ENCODE measurements at regions not wholly inside any gene's neighbourhood (a gene's known extent, or its start where the extent isn't known, plus 50 kb on each side); places are given as distances from the start of the nearest gene placed in this dataset.

DNA sequence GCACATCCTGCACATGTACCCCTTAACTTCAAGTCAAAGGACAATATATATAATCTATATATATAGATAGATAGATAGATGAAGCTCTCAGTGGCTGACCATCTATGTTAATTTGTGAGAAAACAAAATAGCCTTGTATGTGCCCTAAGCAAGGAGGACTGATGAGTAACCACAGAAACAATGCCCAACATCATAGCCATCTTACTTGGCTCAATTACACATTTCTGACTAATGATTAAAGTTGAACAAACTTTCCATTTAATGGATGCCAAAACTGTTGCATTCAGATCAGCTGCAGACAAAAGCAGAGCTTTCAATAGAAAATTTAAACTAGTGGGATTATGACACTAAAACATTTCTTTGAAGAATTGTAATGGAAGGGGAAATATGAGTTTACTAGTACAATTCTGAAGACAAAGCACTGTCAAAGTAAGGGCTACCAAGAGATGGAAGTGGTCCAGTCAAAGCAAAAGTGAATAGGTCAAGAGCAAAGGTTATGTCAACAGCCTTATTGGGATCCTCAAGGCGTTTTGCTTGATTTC, 1188.2 kb upstream of the RAG2 start:
- no peak for DNase-seq (ENCODE audit: low read depth, low spot score)

DNA sequence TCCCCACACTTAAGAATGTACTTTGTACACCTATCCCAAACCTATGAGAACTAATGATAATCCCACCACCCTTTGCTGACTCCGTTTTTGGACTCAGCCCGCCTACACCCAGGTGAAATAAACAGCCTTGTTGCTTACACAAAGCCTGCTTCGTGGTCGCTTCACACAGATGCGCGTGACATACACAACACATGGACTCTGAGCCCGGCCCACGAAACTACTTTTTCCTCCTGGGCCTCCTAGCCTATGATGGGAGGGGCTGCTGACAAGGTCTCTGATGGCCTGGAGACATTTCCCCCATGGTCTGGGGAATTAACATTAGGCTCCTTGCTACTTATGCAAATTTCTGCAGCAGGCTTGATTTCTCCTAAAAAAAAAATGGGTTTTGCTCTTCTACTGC, 1176.4 kb upstream of the RAG2 start:
- DNase-seq (ENCODE audit: low read depth, low spot score) = no peak

DNA sequence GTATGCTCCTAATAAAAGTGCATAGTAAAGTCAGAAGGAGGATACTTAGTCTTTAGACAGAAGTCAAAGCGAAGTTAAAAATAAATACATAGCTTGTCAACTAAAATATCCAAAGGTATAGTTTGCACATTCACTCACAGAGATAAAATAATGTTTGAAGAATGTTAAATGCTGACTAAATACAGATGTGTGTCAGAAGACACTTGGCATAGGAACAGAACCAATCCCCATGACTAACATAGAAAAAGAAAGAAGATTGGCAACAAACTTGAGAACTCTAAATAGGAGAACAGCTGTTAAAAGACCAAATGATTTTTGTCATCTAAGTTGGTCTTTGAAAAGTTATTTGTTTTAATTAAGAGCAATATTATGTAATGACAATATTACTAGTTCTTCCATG, 1172.1 kb upstream of the RAG2 start:
- DNase-seq (ENCODE audit: low read depth, low spot score) = no peak

DNA sequence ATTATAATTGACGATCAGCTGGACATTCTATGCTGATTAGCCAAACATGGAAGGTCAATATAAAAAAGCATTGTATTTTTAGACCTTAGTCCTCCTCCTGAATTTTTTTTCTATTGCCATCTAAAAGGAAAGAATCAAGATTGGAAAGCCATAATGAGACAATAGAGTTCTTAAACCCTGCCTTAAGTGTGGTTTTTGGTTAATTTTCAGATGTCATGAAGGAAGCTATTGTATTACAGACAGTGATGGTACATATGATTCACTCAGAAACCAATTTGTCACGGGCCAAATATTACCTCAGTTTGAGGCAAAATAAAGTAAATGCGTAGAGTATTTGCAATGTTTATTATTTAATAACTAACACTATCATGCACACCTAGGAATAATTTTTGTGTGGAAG, 1164.0 kb upstream of the RAG2 start:
- no peak for DNase-seq (ENCODE audit: low read depth, low spot score)

DNA sequence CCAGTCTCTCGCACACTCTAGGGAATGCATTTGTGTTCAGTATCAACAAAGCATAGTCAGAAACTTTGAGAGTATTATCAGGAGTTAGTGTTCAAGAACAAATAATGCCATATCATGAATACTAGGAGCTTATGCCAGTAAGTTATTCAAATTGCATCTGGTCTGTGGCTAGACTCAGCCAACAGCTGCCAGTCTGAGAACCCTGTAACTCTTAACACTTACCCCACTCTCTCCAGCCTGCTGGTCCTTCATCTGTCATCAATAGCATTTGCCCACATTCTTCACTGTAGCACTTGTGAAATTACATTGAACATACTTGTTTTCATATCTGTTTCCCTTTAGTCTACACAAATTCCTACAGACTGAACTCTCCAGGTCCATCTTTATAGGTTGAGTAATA, 1157.5 kb upstream of the RAG2 start:
- DNase-seq (ENCODE audit: low read depth, low spot score) = no peak

DNA sequence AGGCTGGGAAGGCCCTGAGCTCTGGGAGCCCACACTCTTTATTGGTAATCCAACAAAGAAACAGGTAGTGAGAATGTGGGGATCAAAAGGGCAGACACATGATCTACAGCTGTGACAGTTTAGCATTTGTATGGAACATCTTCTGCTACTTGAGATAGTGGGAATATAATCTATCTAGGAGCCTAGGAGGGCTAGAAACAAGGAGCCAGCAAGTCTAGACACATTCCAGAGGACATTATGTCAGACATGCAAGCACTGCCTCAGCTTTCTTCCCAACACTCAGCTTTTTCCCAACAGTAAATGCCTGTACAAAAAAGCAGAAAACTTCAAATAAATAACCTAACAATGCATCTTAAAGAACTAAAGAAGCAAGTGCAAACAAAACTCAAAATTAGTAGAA, 1150.6 kb upstream of the RAG2 start:
- DNase-seq (ENCODE audit: low read depth, low spot score) = no peak

DNA sequence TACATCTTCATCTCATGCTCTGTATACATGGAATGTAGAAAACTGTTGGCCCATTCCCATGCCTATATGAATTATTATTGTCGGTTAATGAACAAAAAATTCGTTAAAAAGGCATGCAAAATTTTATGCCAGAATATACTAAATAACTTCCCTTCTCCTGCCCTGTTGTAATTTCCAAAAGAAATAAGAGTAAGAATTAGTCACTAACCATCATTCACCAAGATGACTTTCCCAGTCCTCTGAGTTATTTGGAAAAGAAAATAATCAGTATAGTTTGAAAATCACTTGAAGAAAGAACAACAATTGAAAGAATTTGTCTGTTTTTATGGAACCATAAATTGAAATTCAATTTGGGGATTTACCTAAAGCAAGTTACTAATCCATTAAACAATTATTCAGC, 1149.1 kb upstream of the RAG2 start:
- DNase-seq (ENCODE audit: low read depth, low spot score) = no peak

DNA sequence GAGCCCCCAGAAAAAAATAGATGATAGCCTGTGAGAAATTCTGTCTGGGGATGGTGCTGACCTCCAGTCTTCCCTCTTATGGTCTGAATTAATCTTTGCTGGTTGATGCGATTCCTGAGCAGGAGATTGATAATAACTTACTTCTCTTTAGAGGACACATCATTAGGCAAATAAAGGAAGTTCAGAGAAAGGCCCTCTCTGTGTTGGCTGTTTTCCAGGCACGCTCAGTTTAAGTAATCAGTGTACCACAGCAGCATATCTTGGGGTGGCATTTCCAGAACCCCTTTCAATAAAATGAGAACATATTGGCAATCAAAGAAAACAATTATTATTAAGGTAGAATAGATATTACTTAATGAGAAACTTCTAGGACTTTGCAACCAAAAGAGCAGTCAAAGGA, 1129.3 kb upstream of the RAG2 start:
- DNase-seq (ENCODE audit: low read depth, low spot score) = no peak

DNA sequence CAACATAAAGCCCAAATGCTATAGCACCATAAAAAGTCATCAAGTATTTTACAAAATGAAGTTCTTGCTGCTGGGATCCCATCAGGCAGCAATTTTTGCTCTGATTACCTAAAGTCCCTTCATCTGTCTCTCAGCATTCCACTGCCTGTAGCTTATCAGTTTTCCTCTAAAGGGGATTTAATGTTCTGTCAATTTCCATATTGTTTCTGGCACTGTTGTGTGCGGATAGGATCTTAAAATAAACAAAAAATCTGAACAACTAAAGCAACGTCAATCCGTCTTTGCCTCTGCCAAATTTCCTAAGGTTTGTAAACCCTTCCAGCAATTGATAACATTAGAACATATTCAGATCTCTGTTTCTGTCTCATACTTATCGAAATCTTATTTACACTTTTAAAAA, 1126.3 kb upstream of the RAG2 start:
- no peak for DNase-seq (ENCODE audit: low read depth, low spot score)

DNA sequence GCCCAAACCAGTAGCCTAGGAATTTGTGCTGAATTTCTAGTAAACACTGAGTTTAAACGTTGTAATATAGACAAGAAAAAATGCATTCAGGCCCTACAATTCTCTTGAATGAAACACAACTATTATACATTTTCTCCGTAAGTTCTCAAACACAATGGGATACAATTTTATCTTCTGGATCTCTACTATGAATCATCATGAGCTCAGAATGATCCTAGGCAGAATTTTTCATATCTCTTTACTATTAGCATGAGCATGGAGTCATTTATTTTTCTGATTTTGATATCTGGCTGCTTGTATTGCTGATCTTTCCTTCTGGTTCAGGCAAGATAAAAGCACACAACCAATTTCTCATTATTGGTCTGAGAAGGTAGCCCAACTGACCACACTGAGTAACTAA, 1123.4 kb upstream of the RAG2 start:
- DNase-seq (ENCODE audit: low read depth, low spot score) = no peak

DNA sequence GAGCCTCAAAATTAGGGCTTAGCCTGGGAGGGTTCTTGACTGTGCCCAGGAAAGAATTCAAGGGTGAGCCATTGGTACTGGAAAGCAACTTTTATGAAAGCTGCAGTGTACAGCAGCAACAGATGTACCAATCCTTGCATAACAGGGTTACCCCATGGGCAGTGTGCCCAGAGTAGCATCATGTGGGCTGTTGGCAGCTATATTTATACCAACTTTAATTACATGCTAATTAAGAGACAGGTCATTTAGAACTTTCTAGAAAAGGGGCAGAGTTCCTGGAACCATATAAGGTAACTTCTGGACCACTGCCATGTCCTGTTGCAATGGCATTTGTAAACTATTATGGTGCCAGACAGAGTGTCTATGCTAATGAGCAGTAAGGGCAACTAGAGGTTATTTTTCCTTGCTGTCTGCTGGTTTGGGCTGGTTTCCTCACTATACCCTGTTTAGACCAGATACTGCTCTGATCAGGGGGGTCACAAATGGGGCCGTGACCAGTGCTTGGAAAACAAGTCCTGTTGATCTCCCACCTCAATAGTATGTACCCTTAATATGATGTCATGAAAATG, 1120.5 kb upstream of the RAG2 start:
- no peak for DNase-seq (ENCODE audit: low read depth, low spot score)

DNA sequence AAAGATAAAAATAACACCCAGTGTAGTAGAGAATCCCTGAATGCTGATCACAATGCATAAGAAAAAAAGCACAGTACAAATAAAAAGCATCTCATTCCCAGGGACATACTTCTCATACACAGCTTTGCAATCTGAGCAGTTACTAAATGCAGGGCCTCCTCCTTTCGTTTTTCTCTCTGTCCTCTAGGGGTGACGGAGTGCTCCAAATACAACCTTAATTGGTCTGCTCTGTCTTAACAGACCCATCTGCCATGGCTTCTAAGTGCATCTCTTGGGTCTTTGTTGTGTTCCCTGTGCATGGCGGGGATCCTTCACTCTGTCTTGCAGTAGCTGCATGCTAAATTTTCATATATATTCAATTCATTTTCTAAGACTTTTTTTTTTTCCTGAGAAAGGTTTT, 1114.2 kb upstream of the RAG2 start:
- DNase-seq (ENCODE audit: low read depth, low spot score) = no peak

DNA sequence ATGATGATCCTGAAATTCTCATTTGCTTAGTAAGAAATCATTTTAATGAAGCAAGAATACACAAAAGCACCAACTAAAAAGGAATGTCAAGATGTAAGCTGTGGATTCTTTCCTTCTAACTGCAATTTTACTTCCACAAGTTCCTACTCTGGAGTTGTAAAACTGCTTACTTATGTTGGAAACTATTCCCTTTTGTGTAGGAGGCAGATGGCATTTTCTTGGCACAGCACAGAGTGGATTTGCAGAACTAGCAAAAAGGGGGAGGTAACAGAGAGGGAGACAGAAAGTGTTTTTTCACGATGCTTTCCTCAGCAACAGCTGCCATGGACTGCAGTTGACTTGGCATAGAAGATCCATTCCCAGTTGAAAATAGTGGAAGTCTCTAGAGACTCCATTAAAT, 1112.0 kb upstream of the RAG2 start:
- no peak for DNase-seq (ENCODE audit: low read depth, low spot score)

DNA sequence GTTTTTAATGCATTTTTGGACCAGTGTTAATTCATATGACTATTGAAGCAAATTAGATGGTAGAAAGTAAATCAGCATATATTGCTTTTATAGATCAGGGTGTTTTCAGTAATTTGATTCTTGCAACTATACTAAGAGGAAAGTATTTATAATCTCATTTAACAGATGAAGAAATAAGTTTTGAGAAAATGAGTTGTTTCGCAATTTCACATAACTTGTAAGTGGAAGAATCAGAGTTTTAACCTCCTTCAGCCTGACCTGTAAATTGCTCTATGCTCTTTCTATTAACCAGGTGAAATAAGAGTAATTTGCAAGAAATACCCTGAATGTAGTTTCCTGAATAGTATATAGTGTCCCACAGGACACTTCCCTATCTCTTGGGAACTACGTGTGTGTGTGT, 1106.8 kb upstream of the RAG2 start:
- no peak for DNase-seq (ENCODE audit: low read depth, low spot score)

DNA sequence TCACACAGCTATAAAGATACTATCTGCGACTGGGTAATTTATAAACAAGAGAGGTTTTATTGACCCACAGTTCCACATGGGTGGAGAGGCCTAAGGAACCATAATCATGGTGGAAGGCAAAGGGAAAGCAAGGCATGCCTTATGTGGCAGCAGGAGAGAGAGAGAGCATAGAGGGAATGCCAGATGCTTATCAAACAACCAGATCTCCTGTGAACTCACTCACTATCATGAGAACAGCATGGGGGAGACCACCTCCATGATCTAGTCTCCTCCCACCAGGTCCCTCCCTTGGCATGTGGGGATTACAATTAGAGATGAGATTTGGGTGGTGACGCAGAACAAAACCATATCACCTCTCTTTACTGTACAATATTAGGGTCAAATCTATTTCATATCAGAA, 1101.6 kb upstream of the RAG2 start:
- no peak for DNase-seq (ENCODE audit: low read depth, low spot score)

DNA sequence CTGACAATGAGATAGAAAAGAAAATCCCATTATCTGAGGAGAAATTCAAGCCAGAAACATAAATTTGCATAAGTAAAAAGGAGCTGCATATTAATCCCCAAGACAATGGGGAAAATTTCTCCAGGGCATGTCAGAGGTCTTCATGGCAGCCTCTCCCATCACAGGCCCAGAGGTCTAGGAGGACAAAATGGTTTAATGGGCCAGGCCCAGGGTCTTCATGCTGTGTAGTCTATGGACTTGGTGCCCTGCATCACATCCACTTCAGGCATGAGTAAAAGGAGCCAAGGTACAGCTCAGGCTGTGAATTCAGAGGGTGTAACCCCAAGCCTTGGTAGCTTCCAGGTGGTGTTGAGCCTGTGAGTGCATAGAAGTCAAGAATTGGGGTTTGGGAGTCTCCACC, 1097.2 kb upstream of the RAG2 start:
- DNase-seq (ENCODE audit: low read depth, low spot score) = no peak

DNA sequence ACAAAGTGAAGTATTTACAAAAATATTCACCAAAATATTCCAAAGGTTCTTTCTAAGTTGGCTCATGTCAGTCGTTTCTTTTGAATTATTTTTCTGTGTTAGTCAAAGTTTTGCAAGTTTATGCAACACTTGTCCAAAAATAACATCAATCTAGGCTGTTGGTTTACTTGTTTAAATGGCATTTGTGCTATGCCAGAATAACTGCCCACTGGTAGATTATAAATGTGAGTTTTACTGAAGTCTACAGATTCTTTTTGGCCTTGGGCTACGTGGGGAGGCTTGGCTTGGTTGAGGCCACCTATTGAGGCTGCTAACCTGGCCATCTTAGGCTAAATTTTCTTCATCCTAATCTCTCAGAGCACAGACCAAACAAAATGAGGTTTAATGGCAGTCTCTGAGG, 1091.9 kb upstream of the RAG2 start:
- DNase-seq (ENCODE audit: low read depth, low spot score) = no peak

DNA sequence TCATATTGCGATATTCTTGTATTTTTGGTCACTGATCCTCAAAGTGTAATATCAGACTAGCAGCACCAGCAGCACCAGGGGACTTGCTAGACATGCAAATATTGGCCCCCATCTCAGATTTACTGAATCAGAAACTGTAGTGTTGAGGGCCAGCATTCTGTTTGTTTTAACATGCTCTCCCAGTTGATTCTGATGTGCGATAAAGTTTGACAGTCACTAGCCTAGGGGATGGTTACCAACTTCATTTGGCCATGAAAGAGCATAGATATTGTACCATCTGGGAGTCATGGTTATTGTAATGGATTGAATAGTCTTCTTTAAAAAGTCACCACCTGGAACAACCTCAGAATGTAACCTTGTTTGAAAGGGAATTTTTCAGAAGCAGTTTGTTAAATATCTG, 1090.4 kb upstream of the RAG2 start:
- no peak for DNase-seq (ENCODE audit: low read depth, low spot score)

DNA sequence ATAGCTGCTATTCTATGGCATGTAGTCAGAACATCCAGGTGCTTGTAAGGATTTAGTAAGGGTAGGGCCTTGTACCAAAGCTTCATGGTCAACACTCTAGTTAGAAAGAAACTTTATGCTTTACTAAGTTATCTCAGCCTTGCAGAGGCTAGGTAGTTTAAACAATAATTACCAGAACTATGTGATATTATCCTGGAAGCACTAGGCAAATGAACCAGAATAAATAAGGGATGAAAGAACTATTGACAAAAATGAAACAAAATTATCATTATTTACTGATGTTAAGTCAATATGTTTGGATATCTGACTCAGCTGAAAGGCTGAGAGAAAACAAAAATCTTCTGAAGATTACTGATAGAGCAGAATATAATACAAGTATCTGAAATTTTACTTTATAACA, 1089.1 kb upstream of the RAG2 start:
- DNase-seq (ENCODE audit: low read depth, low spot score) = no peak

DNA sequence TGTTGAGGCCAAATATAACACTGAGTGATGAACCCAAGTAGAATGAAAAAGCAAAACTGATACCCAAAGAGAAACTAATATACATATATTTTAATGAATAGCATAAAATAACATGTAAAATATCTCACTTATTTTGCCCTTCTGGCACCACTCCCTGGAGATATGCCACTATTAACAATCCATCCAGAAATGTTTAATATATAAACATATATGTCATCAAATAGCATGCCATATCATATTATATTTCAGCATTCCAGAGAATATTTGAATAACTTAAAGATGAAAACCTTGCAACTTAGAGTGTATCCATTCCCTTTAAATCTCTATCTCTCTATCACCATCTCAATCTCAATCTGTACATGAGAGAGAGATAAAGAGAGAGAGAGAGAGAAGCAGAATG, 1073.3 kb upstream of the RAG2 start:
- DNase-seq (ENCODE audit: low read depth, low spot score) = no peak

DNA sequence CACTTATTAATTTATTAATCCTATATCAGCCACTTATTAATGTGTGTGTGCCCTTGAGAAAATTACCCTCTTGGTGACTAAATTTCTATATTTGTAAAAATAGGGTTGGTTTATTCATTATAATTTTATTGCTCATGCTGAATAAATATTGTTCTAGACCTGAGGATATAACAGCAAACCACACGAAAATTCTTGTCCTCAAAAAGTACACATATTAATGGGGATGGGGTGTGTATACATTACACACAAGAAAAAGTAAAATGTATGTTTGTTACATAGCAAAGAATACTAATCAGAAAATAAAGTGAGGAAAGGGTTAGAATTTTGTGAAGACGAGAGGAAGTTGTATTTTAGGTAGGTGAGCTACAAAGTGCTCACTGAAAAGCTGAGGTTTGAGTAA, 1068.9 kb upstream of the RAG2 start:
- no peak for DNase-seq (ENCODE audit: low read depth, low spot score)

DNA sequence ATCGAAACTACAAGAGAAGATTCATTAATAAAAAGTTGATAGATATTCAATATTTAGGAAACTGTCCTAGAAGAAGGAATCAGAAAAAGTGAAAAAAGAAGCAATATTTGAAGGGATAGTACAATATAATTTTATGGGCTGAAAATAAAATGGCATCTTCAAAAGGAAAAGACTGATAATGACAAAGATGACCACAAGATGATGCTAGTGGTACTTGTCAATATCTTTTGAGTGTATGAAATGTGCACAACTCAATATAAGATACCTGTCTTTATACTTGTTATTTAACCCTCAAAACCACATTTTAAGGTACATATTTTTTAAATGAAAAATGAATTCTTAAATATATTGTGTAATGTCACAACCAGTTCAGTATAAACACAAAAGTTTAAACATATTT, 1059.6 kb upstream of the RAG2 start:
- DNase-seq (ENCODE audit: low read depth, low spot score) = no peak

DNA sequence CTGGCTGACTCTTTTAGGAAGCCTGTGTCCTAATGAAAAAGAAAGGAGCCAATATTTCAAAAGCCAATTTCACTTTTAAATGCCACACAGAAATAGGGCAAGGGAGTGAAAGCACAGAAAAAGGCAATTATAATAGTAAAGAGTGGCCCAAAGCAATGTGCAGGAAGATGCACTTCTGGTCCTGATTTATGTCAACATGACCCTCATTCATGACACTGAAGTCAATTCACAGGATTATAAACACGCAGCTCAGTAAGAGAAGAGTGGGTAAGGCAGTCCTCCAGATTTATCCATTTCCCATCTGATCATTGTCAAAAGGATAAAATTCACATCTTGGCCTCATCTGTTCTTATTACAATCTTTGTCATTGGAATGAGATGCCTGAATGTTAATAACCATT, 1049.7 kb upstream of the RAG2 start:
- DNase-seq (ENCODE audit: low read depth, low spot score) = no peak

DNA sequence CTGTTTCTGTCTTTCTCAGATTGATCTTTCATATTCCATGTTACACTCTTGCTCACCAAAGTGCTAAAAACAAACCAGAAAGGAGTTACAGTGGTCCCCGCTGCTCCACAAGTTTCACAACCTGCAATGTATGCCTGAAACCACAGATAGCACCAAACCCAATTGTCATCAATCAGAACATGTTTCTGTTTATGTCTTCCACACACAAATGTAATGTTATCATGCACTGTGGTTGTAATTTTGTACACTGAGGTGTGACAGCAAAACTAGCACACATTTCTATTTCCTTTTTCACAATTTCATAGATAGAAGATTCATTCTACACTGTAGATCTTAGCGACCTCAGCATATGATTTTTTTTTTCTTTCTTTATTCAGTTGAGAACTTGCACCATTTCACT, 1045.9 kb upstream of the RAG2 start:
- DNase-seq (ENCODE audit: low read depth, low spot score) = no peak
